Vagina (tissue), 2 donors: ENCODE measurements at regions not wholly inside any gene's neighbourhood (a gene's known extent, or its start where the extent isn't known, plus 50 kb on each side); places are given as distances from the start of the nearest gene placed in this dataset.

ENCODE experiments used
- DNase-seq, 2 donors: peaks; one replicate each; pipeline ENCODE4 v3.0.0-alpha.2; 2017; ENCODE audit errors: extremely low spot score in 2 of 2
- H3K27ac ChIP-seq: fragments of 200-600 bp; sonication (generic); one replicate; pipeline ENCODE4 v1.5.1; 2019
- H3K27me3 ChIP-seq: fragments of 200-600 bp; sonication (generic); one replicate; pipeline ENCODE4 v1.5.1; 2019
- H3K36me3 ChIP-seq, 2 donors: fragments of 200-600 bp; sonication (generic); one replicate each; pipeline ENCODE4 v1.5.1; 2017 to 2019
- H3K4me1 ChIP-seq: fragments of 200-600 bp; sonication (generic); one replicate; pipeline ENCODE4 v1.5.1; 2019
- H3K4me3 ChIP-seq, 2 donors: fragments of 200-600 bp; sonication (generic); 1 replicate in 1 of 2; 2 replicates in 1 of 2; pipeline ENCODE4 v1.5.1; 2016 to 2019
- H3K9me3 ChIP-seq: fragments of 200-600 bp; sonication (generic); one replicate; pipeline ENCODE4 v1.5.1; 2019
- CTCF ChIP-seq, 3 experiments: fragments of 450-650 bp in 2 of 3; fragments of 200-600 bp in 1 of 3; sonication (generic) in 1 of 3; IDR thresholded peaks; one replicate each; pipeline ENCODE4 v1.5.1; 2017 to 2019; ENCODE audit warnings: antibody characterized with exemption in 3 of 3, mild to moderate bottlenecking in 2 of 3, moderate library complexity in 2 of 3
- POLR2A ChIP-seq, 2 donors: fragments of 450-650 bp; IDR thresholded peaks; one replicate each; pipeline ENCODE4 v1.6.1; 2017; ENCODE audit warnings: antibody characterized with exemption in 2 of 2, mild to moderate bottlenecking in 2 of 2, moderate library complexity in 2 of 2
- POLR2AphosphoS5 ChIP-seq, 2 donors: sonication (generic); formaldehyde crosslinking; IDR thresholded peaks; one replicate each; pipeline ENCODE4 v1.9.0; 2017; ENCODE audit warnings: antibody characterized with exemption in 2 of 2, mild to moderate bottlenecking in 2 of 2, low read depth in 1 of 2; ENCODE audit not compliant: insufficient read depth in 1 of 2
- intact Hi-C: fragments of 100-400 bp; cut with DNase I; formaldehyde crosslinking; loops from one replicate; pipeline ENCODE4 v1.15.1; 2023

DNA sequence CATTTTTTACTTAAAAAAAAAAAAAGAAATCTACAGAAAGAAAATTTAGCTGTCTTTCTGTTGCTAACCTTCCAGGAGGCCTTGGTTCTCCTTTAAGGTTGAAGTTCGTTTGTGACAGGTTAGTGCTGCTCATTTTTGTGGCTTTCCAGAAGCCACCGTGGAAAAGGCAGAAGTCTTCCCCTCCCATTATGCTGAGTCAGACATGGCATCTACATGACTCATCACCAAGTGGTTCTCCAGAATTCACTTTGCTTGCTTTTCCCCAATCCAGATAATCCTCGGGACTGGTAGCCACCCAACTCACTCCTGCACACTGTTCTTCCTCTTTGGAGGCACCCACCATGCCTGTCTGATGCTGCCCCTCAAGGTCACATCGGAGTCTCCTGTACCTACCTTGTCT lies 228.7 kb downstream of the PIK3C3 start:
- TF ChIP-seq CTCF (IDR thresholded peaks at IDR 0.05) (no peak), POLR2A (IDR thresholded peaks at IDR 0.05) (no peak), POLR2AphosphoS5 (IDR thresholded peaks at IDR 0.05; ENCODE audit: insufficient read depth in 1 of 2, low read depth in 1 of 2) (no peak)
- no peak for DNase-seq
- intact Hi-C loops = no loop called here
- Histone ChIP-seq H3K9me3 (no peaks in the 10 kb centered on the region), H3K27me3 (no peaks in the 10 kb centered on the region), H3K27ac (no peak overlapping the region), H3K4me1 (no peaks in the 10 kb centered on the region), H3K4me3 (no peak overlapping the region), H3K36me3 (no peaks in the 10 kb centered on the region)

DNA sequence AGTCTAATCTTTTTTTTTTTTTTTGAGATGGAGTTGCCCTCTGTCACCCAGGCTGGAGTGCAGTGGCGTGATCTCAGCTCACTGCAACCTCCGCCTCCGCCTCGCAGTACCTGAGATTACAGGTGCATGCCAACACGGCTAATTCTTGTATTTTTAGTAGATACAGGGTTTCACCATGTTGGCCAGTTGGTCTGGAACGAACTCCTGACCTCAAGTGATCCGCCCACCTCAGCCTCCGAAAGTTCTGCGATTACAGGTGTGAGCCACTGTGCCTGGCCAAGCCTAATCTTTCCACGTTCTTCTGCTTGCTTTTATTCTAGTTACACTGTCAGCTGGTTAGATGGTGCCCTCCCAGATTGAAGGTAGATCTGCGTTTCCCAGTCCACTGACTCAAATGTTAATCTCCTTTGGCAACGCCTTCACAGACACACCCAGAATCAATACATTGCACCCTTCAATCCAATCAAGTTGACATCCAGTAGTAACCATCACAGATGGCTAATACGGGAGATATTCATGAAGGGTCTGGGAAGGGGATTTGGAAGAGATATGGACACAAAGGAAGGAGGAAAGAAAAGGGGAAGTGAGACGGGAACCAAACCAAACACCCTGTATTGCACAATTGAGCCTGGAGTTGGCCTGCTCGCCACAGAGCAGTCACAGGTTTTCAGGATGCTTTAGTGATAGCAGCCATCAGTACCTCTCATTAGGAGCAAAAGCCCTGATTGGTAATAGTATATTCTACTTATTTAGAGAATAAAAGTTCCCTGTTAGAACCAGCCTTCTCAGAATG lies 229.8 kb downstream of the PIK3C3 start:
- intact Hi-C loops = no loop called here
- TF ChIP-seq POLR2AphosphoS5 (IDR thresholded peaks at IDR 0.05; ENCODE audit: insufficient read depth in 1 of 2, low read depth in 1 of 2) (no peak), CTCF (IDR thresholded peaks at IDR 0.05) (no peak), POLR2A (IDR thresholded peaks at IDR 0.05) (no peak)

GRCh38 chr18:42185486-42185885 lies 230.5 kb downstream of the PIK3C3 start:
- H3K9me3 ChIP-seq = no peaks in the 10 kb centered on the region
- no peaks in the 10 kb centered on the region for H3K36me3 ChIP-seq
- DNase-seq = no peak
- no peaks in the 10 kb centered on the region for H3K27me3 ChIP-seq
- TF ChIP-seq POLR2A (IDR thresholded peaks at IDR 0.05) = no peak
- TF ChIP-seq POLR2AphosphoS5 (IDR thresholded peaks at IDR 0.05; ENCODE audit: insufficient read depth in 1 of 2, low read depth in 1 of 2) = no peak
- no peak for TF ChIP-seq CTCF (IDR thresholded peaks at IDR 0.05)
- H3K4me3 ChIP-seq = no peak overlapping the region
- no peaks in the 10 kb centered on the region for H3K4me1 ChIP-seq
- H3K27ac ChIP-seq = no peak overlapping the region
- intact Hi-C loops = no loop called here

More for the DNA sequence above, 229.8 kb downstream of the PIK3C3 start:
- Histone ChIP-seq H3K27me3 (no peaks in the 10 kb centered on the region), H3K27ac (no peak overlapping the region), H3K9me3 (no peaks in the 10 kb centered on the region), H3K4me1 (no peaks in the 10 kb centered on the region), H3K4me3 (no peak overlapping the region), H3K36me3 (no peaks in the 10 kb centered on the region)
- no peak for DNase-seq

- DNase-seq = no peak
- Histone ChIP-seq H3K4me1 (no peaks in the 10 kb centered on the region), H3K36me3 (no peaks in the 10 kb centered on the region), H3K9me3 (no peaks in the 10 kb centered on the region), H3K4me3 (no peak overlapping the region), H3K27me3 (no peaks in the 10 kb centered on the region), H3K27ac (no peak overlapping the region)
- TF ChIP-seq CTCF (IDR thresholded peaks at IDR 0.05) (no peak), POLR2A (IDR thresholded peaks at IDR 0.05) (no peak), POLR2AphosphoS5 (IDR thresholded peaks at IDR 0.05; ENCODE audit: insufficient read depth in 1 of 2, low read depth in 1 of 2) (no peak)
- intact Hi-C loops = no loop called here
Measured at GRCh38 chr18:42187611-42188380, 232.8 kb downstream of the PIK3C3 start.

DNA sequence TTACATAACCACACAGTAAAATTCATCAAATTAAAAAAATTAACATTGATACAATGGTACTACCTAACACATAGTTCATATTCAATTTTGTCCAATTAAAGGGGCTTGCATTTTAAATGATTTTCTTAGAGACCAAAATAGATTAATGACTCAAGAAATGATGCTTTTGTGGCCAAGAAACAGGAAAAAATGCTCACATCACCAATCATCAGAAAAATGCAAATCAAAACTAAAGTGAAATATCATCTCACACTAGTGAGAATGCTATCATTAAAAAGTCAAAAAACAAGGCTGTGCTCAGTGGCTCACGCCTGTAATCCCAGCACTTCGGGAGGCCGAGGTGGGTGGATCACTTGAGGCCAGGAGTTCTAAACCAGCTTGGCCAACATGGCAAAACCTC lies 235.6 kb downstream of the PIK3C3 start:
- intact Hi-C loops = no loop called here
- Histone ChIP-seq H3K4me1 (no peaks in the 10 kb centered on the region), H3K4me3 (no peak overlapping the region), H3K36me3 (no peaks in the 10 kb centered on the region), H3K27ac (no peak overlapping the region), H3K9me3 (no peaks in the 10 kb centered on the region), H3K27me3 (no peaks in the 10 kb centered on the region)
- no peak for DNase-seq
- TF ChIP-seq POLR2AphosphoS5 (IDR thresholded peaks at IDR 0.05; ENCODE audit: insufficient read depth in 1 of 2, low read depth in 1 of 2) = no peak
- TF ChIP-seq POLR2A (IDR thresholded peaks at IDR 0.05) = no peak
- TF ChIP-seq CTCF (IDR thresholded peaks at IDR 0.05) = no peak
